D341Med (cell line): ENCODE measurements at regions not wholly inside any gene's neighbourhood (a gene's known extent, or its start where the extent isn't known, plus 50 kb on each side); places are given as distances from the start of the nearest gene placed in this dataset.

Source experiments
- DNase-seq: peaks from one replicate; pipeline ENCODE4 v3.0.0; 2012; ENCODE audit warnings: low spot score

DNA sequence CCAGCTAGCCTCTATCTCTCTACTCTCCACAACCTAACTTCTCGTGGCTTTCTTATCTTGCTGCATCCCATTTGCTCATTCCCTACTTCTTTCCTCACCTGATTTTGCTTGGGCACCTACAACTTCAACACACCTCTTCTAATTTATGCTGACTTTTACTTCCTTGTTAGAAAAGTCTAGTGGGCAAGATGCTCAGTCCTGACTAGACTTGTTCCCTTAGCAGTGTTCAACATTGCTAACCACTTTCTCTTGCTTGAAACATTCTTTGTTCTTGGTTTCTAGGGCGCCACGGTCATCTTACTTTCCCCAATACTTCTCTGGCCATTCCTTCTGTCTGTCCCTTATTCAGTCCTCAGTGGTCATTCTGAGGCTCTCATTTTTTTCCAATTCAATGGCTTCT, 454.7 kb upstream of the CWC22 start:
- DNase-seq, result no peak

DNA sequence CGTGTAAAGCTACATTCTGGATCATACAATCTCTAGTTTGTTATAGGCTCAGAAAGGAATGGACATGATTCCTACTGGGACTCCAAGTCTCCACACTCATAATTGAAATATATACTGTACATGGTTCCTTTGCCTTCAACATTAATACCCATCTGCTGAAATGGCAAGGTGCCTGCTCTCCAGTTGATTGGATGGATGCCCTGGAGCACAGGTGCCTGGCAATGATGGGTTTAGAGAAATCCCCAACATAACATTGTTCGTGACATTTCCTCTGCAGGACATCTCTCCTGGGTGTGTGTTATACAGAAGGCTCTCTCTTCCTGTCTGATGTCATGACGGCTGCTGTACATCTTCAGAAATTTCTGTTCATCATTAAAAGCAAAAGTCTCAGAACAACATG, 449.7 kb upstream of the CWC22 start:
- DNase-seq, result no peak

DNA sequence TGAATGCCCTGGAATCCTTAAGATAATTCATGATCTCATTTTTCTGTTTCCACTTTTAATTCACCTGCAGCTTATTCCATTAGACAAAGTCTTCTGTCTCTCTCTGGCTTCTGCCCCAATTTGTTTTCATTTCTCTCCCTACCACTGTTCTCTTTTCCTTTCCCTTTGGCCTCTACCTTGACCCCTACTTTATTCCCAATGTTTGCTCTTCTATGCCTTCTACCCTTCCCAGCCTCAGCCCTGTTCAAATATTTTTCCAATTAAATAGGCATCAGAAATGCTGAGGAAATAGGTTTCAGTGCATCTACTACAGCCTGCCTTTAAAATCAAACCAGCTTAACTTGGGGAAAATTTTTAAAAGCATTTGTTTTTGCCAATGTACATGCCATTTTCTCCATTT, 443.7 kb upstream of the CWC22 start:
- no peak for DNase-seq

DNA sequence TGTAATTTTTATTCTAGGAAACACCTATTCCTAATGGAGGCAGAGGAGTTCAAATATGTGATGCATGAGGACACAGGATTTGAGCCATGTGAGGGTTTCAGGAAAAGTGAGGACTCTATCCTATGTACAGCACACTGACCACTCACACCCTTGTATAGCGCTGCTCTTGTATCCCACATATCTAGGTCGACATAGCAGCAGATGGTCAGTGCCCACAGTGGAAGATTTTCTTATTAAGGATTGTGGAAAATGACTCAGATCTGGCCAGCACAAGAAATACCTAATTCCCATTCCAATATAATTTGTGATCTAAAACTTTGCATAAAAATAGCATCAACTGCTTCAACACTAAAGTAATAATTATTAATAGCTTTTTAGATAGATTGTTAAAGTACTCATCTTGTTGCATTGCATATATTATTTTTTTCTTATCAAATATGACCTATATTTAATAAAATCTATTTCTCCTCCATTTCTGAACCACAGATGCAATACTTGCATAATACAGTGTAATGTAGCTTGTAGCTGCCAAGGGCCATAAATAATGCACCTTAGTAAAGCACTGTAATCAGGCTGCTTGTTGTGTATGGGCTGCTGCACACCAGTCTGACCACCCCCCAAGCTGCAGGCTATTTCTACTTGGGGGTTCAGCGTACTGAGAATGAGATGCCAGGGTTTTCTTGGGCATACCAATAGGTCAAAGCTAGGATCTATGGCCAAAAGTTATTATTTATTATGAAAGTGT, 442.2 kb upstream of the CWC22 start:
- DNase-seq, result no peak

DNA sequence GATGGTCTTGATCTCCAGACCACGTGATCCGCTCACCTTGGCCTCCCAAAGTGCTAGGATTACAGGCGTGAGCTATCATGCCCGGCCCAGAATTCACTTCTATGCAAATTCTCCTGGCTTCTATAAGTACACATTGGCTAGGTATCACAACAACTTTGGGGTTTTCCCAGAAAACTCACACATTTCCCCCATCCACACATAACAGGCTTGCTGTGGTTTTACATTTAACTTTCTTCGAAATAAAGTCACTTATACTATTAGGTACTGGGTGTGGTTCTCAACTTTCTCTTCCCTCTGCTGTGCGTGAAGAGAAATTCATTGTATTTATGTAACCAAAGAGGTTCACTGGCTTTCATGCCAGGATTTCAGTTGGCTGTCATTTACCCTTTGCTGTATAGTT, 439.4 kb upstream of the CWC22 start:
- no peak for DNase-seq

DNA sequence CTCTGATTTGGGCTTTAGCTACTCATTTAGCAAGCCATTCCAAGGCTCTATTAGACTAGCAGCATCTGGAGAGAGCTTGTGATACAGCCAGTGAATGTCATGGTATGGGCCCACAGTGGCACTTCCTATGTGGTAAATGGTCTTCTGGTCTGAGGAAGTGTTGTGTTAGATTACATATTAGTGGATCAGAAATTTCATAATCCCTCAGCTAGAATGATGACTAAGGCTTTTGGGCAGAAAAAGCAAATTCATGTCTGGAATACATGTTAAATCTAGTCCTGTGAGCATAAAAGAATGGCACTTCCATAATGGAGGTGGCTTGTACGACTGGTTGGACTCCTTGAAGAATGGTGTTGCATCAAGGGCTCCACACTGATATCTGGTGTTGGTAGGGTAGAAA, 436.8 kb upstream of the CWC22 start:
- DNase-seq, result no peak

DNA sequence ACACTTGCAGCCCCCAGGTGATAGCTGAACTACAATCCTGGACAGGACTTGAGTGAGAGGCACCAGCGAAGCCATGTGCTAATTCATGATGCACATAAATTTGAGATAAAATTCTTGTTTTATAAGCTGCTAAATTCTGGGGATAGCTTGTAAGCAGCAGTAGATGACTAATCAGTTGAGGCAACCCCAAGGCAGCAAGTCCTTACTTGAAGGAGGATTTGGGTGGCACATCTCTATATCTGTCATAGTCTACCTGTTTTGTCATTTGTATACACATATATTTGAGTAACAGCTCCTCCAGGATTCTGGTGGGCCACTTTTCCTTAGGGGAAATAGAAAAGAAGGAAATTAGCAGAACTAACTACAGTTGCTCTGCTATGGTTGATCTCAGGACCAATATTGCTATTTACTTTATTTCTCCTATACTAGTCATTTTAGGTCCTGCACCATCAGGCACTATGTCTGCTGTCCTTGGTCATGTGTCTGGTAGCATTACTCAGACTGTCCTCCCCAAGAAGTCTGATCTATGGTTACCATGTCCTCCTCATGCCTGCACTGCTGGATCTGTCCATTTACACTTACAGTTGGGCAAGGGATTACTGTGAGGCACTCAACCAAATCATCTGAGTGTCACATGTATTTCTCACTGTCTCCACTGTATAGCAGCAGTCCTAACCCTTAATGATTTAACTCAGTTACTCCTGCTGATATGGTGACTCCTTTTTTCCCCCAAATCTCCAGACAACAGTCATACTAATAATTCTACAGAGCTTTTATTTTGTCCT, 436.0 kb upstream of the CWC22 start:
- DNase-seq, result no peak

DNA sequence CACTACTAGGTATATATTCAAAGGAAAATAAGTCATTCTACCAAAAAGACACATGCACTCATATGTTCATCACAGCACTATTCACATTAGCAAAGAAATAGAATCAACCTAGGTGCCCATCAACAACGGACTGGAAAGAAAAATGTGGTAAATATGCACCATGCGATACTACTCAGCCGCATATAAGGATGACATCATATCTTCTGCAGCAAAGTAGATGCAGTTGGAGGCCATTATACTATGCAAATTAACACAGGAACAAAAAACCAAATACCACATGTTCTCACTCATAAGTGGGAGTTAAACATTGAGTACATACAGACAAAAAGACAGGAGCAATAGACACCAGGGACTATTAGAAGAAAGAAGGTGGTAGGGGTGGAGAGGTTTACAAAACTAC, 412.1 kb upstream of the CWC22 start:
- DNase-seq, result no peak

DNA sequence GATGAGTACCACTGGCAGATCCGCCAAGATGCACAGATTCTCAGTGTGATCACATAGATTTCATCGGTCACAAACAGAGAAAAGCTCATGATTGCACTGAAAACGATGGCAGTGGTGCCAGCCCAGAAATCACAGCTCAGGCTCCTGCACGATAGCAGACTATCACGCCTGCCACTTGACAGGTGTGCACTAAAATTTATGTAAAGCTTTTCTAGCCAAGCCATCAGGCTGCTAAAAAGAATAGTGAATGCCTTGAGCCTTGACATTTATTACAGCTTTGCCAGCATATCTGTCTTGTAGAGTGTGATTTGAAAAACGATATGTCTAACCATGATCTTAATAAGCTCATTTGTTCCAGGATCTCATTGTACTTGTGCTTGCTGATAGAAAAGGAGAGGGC, 409.5 kb upstream of the CWC22 start:
- DNase-seq, result no peak

DNA sequence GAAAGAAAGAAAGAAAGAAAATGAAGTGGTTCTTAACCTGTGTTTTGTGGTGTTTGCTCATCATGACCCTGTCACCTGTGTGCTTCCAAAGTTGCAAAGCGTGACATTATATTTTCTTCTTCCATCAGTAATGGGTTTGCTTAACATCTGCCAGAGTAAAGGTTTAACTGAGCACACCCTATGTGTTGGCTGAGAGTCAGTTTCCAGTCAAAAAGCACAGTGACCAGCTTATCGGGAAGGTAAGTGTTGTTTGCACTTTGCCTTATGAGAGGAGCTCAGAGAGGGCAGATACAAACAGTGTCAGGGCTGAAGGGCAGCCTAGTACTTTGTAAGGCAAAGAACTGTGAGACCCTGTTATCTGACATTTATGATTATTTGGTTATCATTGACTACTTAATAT, 406.2 kb upstream of the CWC22 start:
- DNase-seq, result no peak

DNA sequence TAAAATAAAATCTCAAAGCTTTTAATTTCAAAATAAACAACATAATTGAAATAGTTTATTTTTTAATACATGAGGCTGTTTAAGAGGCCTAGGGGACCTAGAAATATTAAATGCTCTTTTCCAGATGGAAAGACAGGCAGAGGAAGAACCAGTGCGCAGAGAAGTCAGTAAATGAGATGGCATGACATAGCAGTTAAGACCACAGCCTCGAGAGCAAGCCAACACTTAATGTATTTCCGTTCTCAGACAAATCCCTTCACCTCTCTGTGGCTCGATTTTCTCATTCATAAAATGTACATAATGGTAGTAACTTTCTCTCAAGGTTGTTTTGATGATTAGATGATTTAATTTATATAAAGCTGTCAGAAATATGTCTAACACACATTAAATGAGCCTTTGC, 405.1 kb upstream of the CWC22 start:
- DNase-seq, result no peak

DNA sequence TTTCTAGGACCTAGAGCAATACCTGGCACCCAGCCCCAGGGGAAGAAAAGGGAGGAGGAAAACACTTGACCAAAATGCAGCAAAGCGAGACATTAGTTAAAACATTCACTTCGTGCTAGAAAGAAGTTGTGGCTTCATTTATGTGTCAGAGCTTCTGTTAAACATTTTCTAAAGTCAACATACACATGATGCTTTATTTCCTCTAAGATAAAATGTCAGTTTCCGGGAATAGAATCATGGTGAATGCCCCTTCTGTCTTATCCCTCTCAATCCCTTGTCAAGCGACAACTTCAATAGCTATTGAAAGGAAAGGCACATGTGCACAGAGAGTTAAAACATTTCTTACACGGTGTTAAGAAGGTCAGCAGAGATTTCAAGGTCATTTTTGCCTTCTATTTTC, 404.6 kb upstream of the CWC22 start:
- DNase-seq, result no peak

DNA sequence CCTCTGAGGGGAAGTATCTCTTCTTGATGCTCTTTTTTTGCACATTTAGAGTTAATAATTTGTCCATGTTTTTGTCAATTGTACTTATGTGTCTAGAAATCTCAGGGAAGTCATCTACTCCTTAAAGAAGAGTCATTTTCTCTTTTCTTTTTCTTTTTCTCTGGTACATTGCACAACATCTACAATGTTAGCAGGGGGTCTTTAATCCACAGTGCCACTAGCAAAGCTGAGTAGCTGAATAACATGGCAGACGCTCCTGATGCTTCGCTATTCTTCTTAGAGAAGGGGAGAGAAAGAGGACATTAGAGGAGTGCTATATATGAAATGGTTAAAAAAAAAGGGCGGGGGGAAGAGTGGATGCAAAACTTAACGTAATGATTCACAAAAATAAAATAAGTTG, 399.6 kb upstream of the CWC22 start:
- no peak for DNase-seq

DNA sequence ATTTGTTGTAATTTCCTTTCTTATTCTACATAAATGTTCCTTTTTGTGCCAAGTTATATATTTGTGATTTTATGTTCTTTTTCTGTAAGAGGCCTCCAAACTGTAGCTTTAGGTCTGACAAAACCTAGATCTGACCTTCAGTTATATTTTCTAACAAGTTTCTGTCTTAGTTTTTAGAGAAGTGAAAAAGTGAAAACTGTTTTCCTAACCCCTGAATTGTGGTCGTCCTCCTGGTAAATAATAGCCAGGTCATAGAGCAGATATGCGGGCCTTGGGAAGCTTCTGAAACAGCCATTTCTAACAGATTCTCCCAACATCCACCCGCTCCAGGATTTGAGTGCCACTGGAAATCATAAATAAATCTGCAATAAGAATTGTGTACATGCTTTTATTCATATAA, 398.4 kb upstream of the CWC22 start:
- no peak for DNase-seq

DNA sequence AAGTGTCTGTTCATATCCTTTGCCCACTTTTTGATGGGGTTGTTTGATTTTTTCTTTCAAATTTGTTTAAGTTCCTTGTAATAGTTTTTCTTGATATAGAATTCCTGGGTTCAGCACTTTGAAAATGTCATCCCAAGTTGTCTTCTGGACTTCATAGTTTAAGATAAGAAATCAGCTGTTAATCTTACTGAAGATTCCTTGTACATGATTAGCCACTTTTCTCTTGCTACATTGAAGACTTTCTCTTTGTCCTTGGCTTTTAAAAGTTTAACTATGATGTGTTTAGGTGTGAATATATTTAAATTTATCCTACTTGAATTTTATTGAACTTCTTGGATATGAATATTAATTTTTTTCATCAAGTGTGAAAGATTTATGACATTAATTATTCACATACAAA, 387.2 kb upstream of the CWC22 start:
- no peak for DNase-seq

DNA sequence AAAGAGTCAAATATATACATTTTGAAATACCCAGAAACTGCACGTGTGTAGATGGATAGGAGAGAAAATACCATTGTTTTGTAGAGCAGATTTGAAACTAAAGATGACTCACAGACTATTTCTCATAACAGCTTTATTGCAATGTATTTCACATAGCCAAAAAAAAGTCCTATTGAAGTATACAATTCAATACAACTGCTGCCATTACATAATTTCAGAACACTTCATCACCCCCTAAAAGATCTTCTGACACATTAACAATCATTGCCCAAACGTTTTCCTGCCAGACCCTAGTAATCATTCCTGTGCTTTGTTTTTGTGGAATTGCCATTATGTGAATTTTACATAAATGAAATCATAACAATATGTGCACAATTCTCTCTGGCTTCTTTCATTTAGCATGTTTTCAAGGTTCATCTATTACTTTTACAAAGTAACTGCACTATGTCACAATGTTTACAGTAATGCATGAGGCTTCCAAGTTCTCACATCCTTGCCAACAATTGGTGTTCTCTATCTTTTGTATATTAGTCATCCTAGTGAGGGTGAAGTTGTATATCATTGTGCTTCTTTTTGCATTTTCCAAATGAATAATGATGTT, 378.6 kb upstream of the CWC22 start:
- no peak for DNase-seq

DNA sequence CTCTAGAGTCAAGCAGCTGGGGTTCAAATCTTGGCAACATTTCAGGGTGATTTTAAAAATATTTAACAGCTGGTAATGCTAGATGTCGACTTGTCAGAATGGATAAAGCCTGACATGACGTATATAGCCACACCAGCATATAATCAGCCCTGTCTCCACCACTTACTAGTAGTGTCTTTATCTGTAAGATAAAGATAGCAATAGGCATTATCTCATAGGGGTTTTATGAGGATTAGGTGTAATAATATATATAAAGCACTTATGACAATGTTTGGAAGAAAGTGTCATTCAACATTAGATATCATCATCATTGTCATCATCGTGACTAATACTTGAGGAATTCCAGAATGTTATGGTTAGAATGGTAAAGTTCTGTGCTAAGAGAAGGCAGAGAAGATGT, 369.0 kb upstream of the CWC22 start:
- no peak for DNase-seq

DNA sequence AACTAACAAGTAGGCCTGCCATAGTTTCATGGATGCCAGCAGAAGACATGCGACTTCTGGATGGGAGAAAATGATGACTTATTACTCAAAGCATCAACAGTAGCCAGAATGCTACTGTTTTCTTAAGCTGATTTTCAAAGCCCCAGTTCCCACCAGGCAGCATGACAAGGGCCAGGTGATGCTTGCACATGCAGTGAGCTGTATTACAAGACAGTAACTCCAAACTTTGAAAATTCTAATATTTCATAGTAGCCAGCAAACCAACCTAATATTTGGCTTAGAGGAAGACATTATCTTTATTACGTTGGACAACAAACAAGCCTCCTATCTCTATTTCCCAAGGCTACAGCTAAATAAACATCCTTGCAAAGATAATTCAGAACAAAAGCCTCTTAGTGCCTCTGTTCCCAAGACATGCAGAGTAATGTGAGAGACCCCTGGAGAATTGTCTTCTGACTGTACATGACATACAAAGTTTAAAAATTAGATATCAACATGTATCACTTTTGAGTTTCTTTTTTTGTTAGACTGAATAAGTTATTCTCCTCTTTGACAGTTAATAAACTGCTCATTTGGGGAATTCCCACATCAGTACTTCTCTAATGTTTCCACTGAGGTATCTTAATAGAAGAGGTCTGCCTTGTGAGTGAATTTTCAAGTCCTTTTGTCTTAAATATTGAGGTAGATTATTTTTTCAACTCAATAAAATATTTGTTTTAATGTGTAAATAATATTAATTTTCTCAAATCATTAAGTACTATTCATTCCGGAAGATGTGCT, 367.6 kb upstream of the CWC22 start:
- no peak for DNase-seq

DNA sequence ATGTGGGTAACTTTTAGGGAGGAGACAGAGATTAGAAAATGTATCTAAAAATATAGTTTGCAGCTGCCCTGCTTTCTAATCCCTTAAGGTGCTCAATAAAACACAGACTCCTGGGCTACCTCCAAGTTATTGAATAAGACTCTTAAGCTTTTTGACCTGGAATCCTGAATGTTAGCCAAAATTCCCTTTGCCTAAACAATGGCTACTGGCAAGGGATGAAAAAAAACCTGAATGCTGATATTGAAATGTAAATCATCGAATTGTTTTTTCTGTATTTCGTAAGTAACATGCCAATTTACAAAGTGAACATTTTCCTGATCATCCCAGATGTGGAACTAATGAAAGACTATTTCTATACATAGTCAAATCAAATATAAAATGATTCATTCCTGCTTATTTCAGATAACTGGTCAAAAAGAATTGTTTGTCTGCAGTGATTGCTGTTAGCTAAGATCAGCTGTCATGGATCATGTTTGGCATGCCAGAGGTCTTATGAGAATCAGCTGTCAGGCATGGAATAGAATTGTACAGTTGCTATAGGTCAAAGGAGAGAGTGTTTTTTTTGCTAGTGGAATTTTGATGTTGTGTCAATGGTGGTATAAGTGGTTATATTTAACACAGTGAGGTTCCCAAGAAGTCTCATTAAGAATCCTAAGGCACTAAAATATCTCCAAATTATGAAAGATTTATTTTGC, 363.6 kb upstream of the CWC22 start:
- no peak for DNase-seq

DNA sequence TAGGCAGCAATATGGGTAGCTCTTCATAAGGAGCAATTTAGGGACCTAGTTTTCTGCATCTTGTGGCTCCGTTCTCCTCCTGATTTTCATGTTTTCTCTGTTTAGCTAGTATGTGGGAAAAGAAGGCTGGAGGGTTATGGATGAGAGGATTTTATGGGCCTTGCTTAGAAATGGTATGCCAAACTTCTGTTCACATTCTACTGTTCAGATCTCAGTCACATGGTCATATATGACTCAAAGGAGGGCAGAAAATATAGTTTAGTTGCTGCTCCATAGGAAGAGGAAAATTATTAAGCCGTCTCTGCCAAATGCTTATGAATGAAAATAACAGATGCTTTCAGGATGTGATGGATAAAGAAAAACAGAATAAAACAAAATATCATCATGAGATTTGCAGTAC, 361.8 kb upstream of the CWC22 start:
- no peak for DNase-seq

DNA sequence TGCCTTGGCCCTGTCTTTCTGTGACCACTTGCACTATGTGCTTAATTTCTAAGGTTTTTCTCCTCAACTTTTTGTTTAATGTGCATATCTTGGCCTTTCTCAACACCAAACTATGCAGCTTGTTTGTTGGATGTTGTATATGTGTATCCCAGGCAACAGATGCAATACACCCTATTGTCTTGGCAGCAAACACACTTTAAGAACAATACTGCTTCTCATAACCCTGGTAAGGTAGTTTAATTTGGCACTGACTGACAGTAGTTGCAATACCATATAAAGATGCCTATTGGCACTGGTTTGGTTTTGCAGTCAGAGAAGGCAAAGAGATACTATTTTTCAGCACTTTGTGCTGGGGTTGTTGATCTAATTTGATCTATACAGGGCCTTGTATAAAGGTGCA, 360.7 kb upstream of the CWC22 start:
- DNase-seq, result no peak

DNA sequence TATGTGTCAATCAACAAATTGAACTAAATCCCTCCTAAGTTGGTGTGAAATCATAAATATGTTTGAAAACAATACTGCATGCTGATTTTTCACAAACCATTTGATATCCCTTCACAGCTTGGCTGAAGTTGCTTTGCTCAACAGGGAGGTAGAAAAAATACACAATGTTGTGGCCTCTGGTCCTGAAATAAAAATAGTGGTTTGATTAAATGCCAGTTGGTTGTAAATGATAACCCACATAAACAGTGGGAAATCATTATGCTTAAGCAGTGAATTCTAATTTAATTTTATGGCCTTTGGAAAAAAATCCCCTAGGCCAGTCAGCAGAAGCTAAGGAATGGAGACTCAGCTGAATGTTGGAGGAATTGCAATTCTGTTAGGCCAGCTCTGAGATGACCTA, 359.4 kb upstream of the CWC22 start:
- no peak for DNase-seq
